Ovary (tissue), 7 donors: ENCODE measurements at regions not wholly inside any gene's neighbourhood (a gene's known extent, or its start where the extent isn't known, plus 50 kb on each side); places are given as distances from the start of the nearest gene placed in this dataset.

Experiments used
- DNase-seq, 5 donors: peaks; one replicate each; pipeline ENCODE4 v3.0.0-alpha.2; 2019 to 2020
- H3K27ac ChIP-seq, 2 donors: fragments of 200-600 bp; one replicate each; pipeline versions ENCODE4 v1.5.1 to v1.8.0; 2019 to 2022
- H3K27me3 ChIP-seq: fragments of 200-600 bp; one replicate; pipeline ENCODE4 v1.8.0; 2022
- H3K36me3 ChIP-seq: fragments of 200-600 bp; sonication (generic); one replicate; pipeline ENCODE4 v1.5.1; 2019
- H3K4me1 ChIP-seq: one replicate; pipeline ENCODE4 v1.8.1; 2013; ENCODE audit warnings: mild to moderate bottlenecking, moderate library complexity; ENCODE audit not compliant: insufficient read depth
- H3K4me3 ChIP-seq: fragments of 200-600 bp; sonication (generic); one replicate; pipeline ENCODE4 v1.5.1; 2017
- H3K9me3 ChIP-seq, 2 donors: fragments of 200-600 bp in 1 of 2; sonication (generic) in 1 of 2; one replicate each; pipeline versions ENCODE4 v1.5.1 to v1.8.1; 2013 to 2019; ENCODE audit warnings: mild to moderate bottlenecking in 1 of 2, moderate library complexity in 1 of 2
- EP300 ChIP-seq: sonication (generic); formaldehyde crosslinking; IDR thresholded peaks from one replicate; pipeline ENCODE4 v1.6.1; 2017; ENCODE audit warnings: antibody characterized with exemption
- POLR2A ChIP-seq: fragments of 450-650 bp; IDR thresholded peaks from one replicate; pipeline ENCODE4 v1.6.1; 2017; ENCODE audit warnings: antibody characterized with exemption, mild to moderate bottlenecking, moderate library complexity
- WGBS, 3 donors: extraction: QIAGEN DNeasy Blood & Tissue Kit in 1 of 3; methylation state at CpG; one replicate each; pipeline versions ENCODE4 v1.1.5 to v1.1.7; 2013 to 2017; 5-methylcytosine and 5-hydroxymethylcytosine counted together
- intact Hi-C, 4 donors: fragments of 100-400 bp; cut with DNase I; formaldehyde crosslinking; loops; one replicate each; pipeline versions ENCODE4 v1.11.0 to v1.15.1; 2022 to 2023
- TF ChIP-seq, protein P1 (sequence below), 3 donors: fragments of 450-650 bp in 2 of 3; fragments of 200-600 bp in 1 of 3; IDR thresholded peaks; one replicate each; pipeline versions ENCODE4 v1.5.1 to v1.8.0; 2016 to 2022; ENCODE audit warnings: antibody characterized with exemption in 3 of 3, mild to moderate bottlenecking in 1 of 3
- donor health status: DM: no; HTN: no; CAD: no; lungs with moderate emphysema.
- donor health status: DM: no; HTN: no; CAD: no.
- donor health status: Bipolar disorder and iron deficiency.
- donor health status: DM: no; HTN: no; CAD: no.
- donor health status: DM: yes; HTN: yes; CAD: no.

DNA sequence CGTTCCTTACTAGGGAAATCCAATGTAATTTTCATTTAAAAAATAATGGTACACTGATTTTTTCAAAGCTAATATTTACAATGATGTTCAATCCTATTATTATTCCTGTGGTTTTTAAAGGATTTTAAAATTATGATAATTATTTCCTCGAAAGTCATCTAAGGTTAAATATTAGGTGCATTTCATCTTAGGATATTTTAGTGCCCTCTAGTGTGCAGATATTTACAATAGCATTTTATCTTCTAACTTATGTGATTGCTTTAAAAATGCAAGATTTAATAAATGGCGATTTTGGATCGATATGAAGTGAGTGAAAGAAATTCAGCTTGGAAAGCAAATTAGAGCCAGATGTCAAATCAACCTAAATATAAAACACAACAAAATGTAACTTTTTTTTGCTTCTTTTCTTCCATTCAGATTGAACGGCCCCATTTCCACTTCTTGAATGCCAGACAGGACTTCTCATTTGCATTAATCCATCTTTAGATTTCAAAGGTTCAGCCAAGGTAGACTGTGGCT, 293.5 kb downstream of the SLC6A15 start:
- WGBS, 3 donors = 56 to 66% (median 63%) methylated on average over 5 of the region's 5 CpGs
- DNase-seq = no peak
- Histone ChIP-seq H3K36me3 (no peaks in the 10 kb centered on the region), H3K27me3 (no peaks in the 10 kb centered on the region), H3K4me3 (no peak overlapping the region), H3K9me3 (no peaks in the 10 kb centered on the region), H3K27ac (no peak overlapping the region), H3K4me1 (no peaks in the 10 kb centered on the region)
- intact Hi-C loops = no loop called here
- TF ChIP-seq, protein P1, sequence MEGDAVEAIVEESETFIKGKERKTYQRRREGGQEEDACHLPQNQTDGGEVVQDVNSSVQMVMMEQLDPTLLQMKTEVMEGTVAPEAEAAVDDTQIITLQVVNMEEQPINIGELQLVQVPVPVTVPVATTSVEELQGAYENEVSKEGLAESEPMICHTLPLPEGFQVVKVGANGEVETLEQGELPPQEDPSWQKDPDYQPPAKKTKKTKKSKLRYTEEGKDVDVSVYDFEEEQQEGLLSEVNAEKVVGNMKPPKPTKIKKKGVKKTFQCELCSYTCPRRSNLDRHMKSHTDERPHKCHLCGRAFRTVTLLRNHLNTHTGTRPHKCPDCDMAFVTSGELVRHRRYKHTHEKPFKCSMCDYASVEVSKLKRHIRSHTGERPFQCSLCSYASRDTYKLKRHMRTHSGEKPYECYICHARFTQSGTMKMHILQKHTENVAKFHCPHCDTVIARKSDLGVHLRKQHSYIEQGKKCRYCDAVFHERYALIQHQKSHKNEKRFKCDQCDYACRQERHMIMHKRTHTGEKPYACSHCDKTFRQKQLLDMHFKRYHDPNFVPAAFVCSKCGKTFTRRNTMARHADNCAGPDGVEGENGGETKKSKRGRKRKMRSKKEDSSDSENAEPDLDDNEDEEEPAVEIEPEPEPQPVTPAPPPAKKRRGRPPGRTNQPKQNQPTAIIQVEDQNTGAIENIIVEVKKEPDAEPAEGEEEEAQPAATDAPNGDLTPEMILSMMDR (IDR thresholded peaks at IDR 0.05) = no peak
- TF ChIP-seq POLR2A = no peak
- no peak for TF ChIP-seq EP300

DNA sequence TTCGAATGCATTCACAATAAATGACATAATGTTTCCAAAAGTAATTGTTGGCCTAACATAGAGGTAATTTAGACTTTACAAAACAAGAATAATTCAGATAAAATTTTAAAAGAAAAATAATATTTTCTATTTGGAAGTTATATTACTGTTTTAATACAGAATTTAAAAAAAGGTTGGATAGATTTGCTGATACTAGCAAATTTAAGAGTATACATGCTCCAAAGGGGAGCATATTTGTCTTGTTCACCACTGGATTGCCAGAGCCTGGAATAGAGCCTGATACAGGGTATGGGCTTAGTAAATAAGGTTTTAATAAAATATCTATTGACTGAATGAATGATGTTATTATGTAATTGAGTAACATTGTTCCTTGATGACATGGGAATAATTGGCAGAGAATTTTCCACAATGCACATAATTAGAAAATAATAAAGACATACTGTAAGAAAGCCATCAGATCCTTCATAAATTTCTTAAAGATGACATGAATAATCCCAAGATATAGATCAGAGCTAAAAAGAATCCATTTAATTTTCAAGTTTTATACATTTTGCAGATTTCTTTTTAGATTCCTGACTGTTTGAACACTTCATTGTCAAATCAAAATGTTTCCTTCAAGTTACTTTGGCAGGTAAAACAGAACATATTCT, 305.3 kb downstream of the SLC6A15 start:
- H3K4me3 ChIP-seq = no peak overlapping the region
- DNase-seq = no peak
- intact Hi-C loops = no loop called here
- H3K36me3 ChIP-seq = no peaks in the 10 kb centered on the region
- H3K4me1 ChIP-seq = no peaks in the 10 kb centered on the region
- TF ChIP-seq, protein P1 (IDR thresholded peaks at IDR 0.05) = no peak
- no peak for TF ChIP-seq POLR2A
- TF ChIP-seq EP300 = no peak
- H3K27me3 ChIP-seq = no peaks in the 10 kb centered on the region
- no peaks in the 10 kb centered on the region for H3K9me3 ChIP-seq
- WGBS, 3 donors = 89 to 92% (median 90%) methylated on average over 1 of the region's 1 CpG
- no peak overlapping the region for H3K27ac ChIP-seq

DNA sequence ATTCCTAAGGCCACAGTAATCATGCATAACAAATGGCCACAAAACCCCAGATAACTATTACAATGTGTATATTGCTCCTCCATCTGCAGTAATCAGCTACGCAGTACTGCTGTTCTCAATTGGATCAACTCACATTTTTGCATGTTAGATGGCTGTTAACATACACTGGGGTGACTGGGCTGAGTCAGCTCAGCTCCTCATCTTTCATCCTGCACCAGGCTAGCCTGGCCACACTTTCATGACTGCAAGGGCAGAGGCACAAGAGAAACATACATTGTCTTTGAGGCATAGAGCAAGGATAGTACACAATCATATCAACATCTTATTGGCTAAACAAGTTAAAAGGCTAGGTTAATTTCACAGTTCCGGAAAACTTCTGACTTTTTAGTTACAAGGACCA, 306.6 kb downstream of the SLC6A15 start:
- TF ChIP-seq, protein P1 (IDR thresholded peaks at IDR 0.05) = no peak
- TF ChIP-seq POLR2A (no peak), EP300 (no peak)
- Histone ChIP-seq H3K4me3 (no peak overlapping the region), H3K9me3 (no peaks in the 10 kb centered on the region), H3K36me3 (no peaks in the 10 kb centered on the region), H3K27ac (no peak overlapping the region), H3K27me3 (no peaks in the 10 kb centered on the region), H3K4me1 (no peaks in the 10 kb centered on the region)
- intact Hi-C loops = no loop called here
- 88 to 95% (median 94%) methylated on average over 2 of the region's 2 CpGs for WGBS, 3 donors
- no peak for DNase-seq

DNA sequence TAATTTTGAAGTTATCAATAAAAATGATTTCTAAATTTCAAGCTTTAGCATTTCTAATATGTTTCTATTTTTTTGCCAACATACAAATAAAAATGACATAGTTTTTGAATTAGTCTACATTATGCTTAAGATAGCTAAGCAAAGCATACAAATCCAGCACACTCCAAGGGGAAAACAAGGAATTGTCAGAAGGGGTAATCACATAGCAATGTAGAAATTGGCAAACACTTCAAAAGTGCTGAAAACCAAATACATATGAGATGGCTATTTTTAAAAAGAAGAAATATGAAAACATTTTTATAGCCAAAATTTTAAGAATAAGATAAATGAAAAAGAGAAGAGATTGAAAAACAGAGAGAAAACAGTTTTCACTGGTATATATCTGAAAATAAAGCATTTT, 308.0 kb downstream of the SLC6A15 start:
- no peak for TF ChIP-seq EP300
- TF ChIP-seq POLR2A = no peak
- TF ChIP-seq, protein P1 (IDR thresholded peaks at IDR 0.05) = no peak
- H3K27me3 ChIP-seq = no peaks in the 10 kb centered on the region
- no peaks in the 10 kb centered on the region for H3K36me3 ChIP-seq
- no peak for DNase-seq
- H3K4me3 ChIP-seq = no peak overlapping the region
- H3K9me3 ChIP-seq = no peaks in the 10 kb centered on the region
- intact Hi-C loops = no loop called here
- no peaks in the 10 kb centered on the region for H3K4me1 ChIP-seq
- H3K27ac ChIP-seq = no peak overlapping the region
